K562 (cell line): ENCODE measurements at regions not wholly inside any gene's neighbourhood (a gene's known extent, or its start where the extent isn't known, plus 50 kb on each side); places are given as distances from the start of the nearest gene placed in this dataset.
A peak's percentile ranks its signal among the peaks of the same experiment; 100 is the strongest.

Source experiments
- AFF1 ChIP-seq, 2 experiments: fragments of 450-650 bp; IDR thresholded peaks; 2 replicates each; pipeline ENCODE4 v1.6.1; 2018; ENCODE audit warnings: mild to moderate bottlenecking in 2 of 2, low read depth in 1 of 2; ENCODE audit not compliant: partially characterized antibody in 2 of 2
- E2F6 ChIP-seq, 2 experiments: IDR thresholded peaks; 2 replicates each; pipeline ENCODE4 v1.6.1; 2011; ENCODE audit warnings: borderline replicate concordance in 1 of 2, control low read depth in 1 of 2, low read depth in 1 of 2, low read length in 1 of 2, mild to moderate bottlenecking in 1 of 2, mixed read lengths in 1 of 2, moderate library complexity in 1 of 2; ENCODE audit not compliant: insufficient read depth in 1 of 2, insufficient read length in 1 of 2, poor library complexity in 1 of 2, severe bottlenecking in 1 of 2; ENCODE audit errors: extremely low read depth in 1 of 2
- FIP1L1 ChIP-seq: fragments of 200-400 bp; formaldehyde crosslinking; IDR thresholded peaks from 2 replicates; pipeline ENCODE4 v1.6.1; 2018; ENCODE audit warnings: mild to moderate bottlenecking, low read depth, low read length; ENCODE audit not compliant: poor library complexity, severe bottlenecking
- GABPB1 ChIP-seq: sonication (generic); formaldehyde crosslinking; IDR thresholded peaks from 2 replicates; pipeline ENCODE4 v1.8.0; 2022; ENCODE audit warnings: mild to moderate bottlenecking, missing genetic modification reagents
- HES1 ChIP-seq: fragments of 450-650 bp; IDR thresholded peaks from 2 replicates; pipeline ENCODE4 v1.6.1; 2016; ENCODE audit warnings: low read depth, mild to moderate bottlenecking, moderate library complexity
- LEF1 ChIP-seq: fragments of 450-650 bp; IDR thresholded peaks from 2 replicates; pipeline ENCODE4 v1.6.1; 2016; ENCODE audit warnings: mild to moderate bottlenecking
- MAFF ChIP-seq: IDR thresholded peaks from 2 replicates; pipeline ENCODE4 v1.6.1; 2012; ENCODE audit warnings: low read length, improper control_type of control experiment
- MLLT1 ChIP-seq, 2 experiments: fragments of 450-650 bp; IDR thresholded peaks; 2 replicates each; pipeline ENCODE4 v1.6.1; 2016
- MTA1 ChIP-seq: fragments of 450-650 bp; IDR thresholded peaks from 2 replicates; pipeline ENCODE4 v1.6.1; 2017; ENCODE audit warnings: borderline replicate concordance
- PBX2 ChIP-seq, 2 experiments: IDR thresholded peaks in 1 of 2; conservative IDR thresholded peaks in 1 of 2; 2 replicates each; pipeline ENCODE4 v1.6.1; 2016; ENCODE audit warnings: low read depth in 2 of 2, mild to moderate bottlenecking in 1 of 2, missing compliant biosample characterization in 1 of 2, missing genetic modification characterization in 1 of 2, moderate library complexity in 1 of 2
- POLR2A ChIP-seq: fragments of 450-650 bp; conservative IDR thresholded peaks from 2 replicates; pipeline ENCODE4 v1.6.1; 2016
- RBM14 ChIP-seq: fragments of 200-400 bp; formaldehyde crosslinking; IDR thresholded peaks from 2 replicates; pipeline ENCODE4 v1.6.1; 2018; ENCODE audit warnings: low read depth, mild to moderate bottlenecking, low read length, moderate library complexity, borderline replicate concordance; ENCODE audit not compliant: insufficient read depth
- ZNF224 ChIP-seq: sonication (generic); formaldehyde crosslinking; IDR thresholded peaks from 2 replicates; pipeline ENCODE4 v1.8.0; 2022; ENCODE audit warnings: mild to moderate bottlenecking, missing genetic modification reagents
- ZNF589 ChIP-seq: fragments of 200-800 bp; sonication (Bioruptor generic); IDR thresholded peaks from 2 replicates; pipeline ENCODE4 v1.6.1; 2016; ENCODE audit warnings: low read depth, missing genetic modification characterization, missing compliant biosample characterization
- ZNF766 ChIP-seq: fragments of 200-800 bp; sonication (Bioruptor generic); conservative IDR thresholded peaks from 2 replicates; pipeline ENCODE4 v1.6.1; 2016; ENCODE audit warnings: missing genetic modification characterization, missing compliant biosample characterization

GRCh38 chr11:119584193-119585042, 144.6 kb downstream of the NECTIN1 start (continued):
- TF ChIP-seq PBX2 (CRISPR knock-in tag; IDR thresholded peaks at IDR 0.05; ENCODE audit: low read depth): no peak
- peak; percentile 48; the same call in 1 of the 2 replicates for TF ChIP-seq PBX2 (tag; conservative IDR thresholded peaks at IDR 0.05; ENCODE audit: low read depth)
- TF ChIP-seq HES1: peak; percentile 46; the same call in 1 of the 2 replicates
- TF ChIP-seq RBM14: no peak
- TF ChIP-seq ZNF589: peak; percentile 52
- peak; percentile 81 to 94 for TF ChIP-seq E2F6 (IDR thresholded peaks at IDR 0.05; ENCODE audit: borderline replicate concordance in 1 of 2, extremely low read depth in 1 of 2, insufficient read depth in 1 of 2, insufficient read length in 1 of 2, low read depth in 1 of 2, low read length in 1 of 2, poor library complexity in 1 of 2, severe bottlenecking in 1 of 2)
- TF ChIP-seq MTA1: no peak
- TF ChIP-seq MAFF: no peak
- TF ChIP-seq ZNF766 (CRISPR knock-in tag): peak; percentile 65; the same call in 1 of the 2 replicates
- 0 out of 4 replicates have a peak, but pooled peaks of 1 of the 2 experiments have one; percentile 15 for TF ChIP-seq MLLT1 (IDR thresholded peaks at IDR 0.05)
- TF ChIP-seq ZNF224 (CRISPR knock-in tag): peak; percentile 88; the same call in 1 of the 2 replicates
- 0 out of 2 replicates have a peak, but pooled peaks have one; percentile 37 for TF ChIP-seq POLR2A
- TF ChIP-seq LEF1: peak; percentile 52; the same call in 1 of the 2 replicates
- TF ChIP-seq GABPB1: peak; percentile 62
- TF ChIP-seq FIP1L1: peak; percentile 16
- TF ChIP-seq AFF1 (IDR thresholded peaks at IDR 0.05; ENCODE audit: low read depth in 1 of 2, partially characterized antibody in 2 of 2): peak in 1 of 2 experiments; percentile 72
